Mesenchymal stem cell (in vitro differentiated cells and primary cell): ENCODE measurements at regions not wholly inside any gene's neighbourhood (a gene's known extent, or its start where the extent isn't known, plus 50 kb on each side); places are given as distances from the start of the nearest gene placed in this dataset.
A peak's percentile ranks its signal among the peaks of the same experiment; 100 is the strongest.

Source experiments
- DNase-seq: peaks from one replicate; pipeline ENCODE4 v3.0.0-alpha.2; 2013
- H2AFZ ChIP-seq: one replicate; pipeline ENCODE4 v1.6.1; 2013; ENCODE audit warnings: low read depth, mild to moderate bottlenecking, control low read depth, inconsistent platforms, low read length, moderate library complexity
- H2AK5ac ChIP-seq: 2 replicates; pipeline ENCODE4 v1.6.1; 2013; ENCODE audit warnings: low read length, moderate library complexity, mild to moderate bottlenecking, inconsistent platforms; ENCODE audit not compliant: severe bottlenecking
- H2BK120ac ChIP-seq: one replicate; pipeline ENCODE4 v1.6.1; 2013; ENCODE audit warnings: low read depth, mild to moderate bottlenecking, inconsistent platforms, low read length, moderate library complexity
- H2BK12ac ChIP-seq, 2 experiments: one replicate each; pipeline ENCODE4 v1.6.1; 2013; ENCODE audit warnings: inconsistent platforms in 2 of 2, low read length in 2 of 2, mild to moderate bottlenecking in 2 of 2, moderate library complexity in 2 of 2, control low read depth in 1 of 2
- H2BK15ac ChIP-seq: one replicate; pipeline ENCODE4 v1.6.1; 2013; ENCODE audit warnings: mild to moderate bottlenecking, low read depth, inconsistent platforms; ENCODE audit not compliant: poor library complexity, severe bottlenecking
- H2BK5ac ChIP-seq: 2 replicates; pipeline ENCODE4 v1.6.1; 2013; ENCODE audit warnings: low read depth, mild to moderate bottlenecking, low read length, control low read depth, inconsistent platforms; ENCODE audit not compliant: poor library complexity, severe bottlenecking
- H3K14ac ChIP-seq, 2 experiments: one replicate each; pipeline ENCODE4 v1.6.1; 2013; ENCODE audit warnings: inconsistent platforms in 2 of 2, low read length in 2 of 2, control low read depth in 1 of 2, mild to moderate bottlenecking in 1 of 2, moderate library complexity in 1 of 2
- H3K18ac ChIP-seq, 2 experiments: one replicate each; pipeline ENCODE4 v1.6.1; 2013; ENCODE audit warnings: inconsistent platforms in 2 of 2, low read length in 2 of 2, control low read depth in 1 of 2, low read depth in 1 of 2, mild to moderate bottlenecking in 1 of 2
- H3K23ac ChIP-seq, 2 experiments: one replicate each; pipeline ENCODE4 v1.6.1; 2013; ENCODE audit warnings: inconsistent platforms in 2 of 2, low read length in 2 of 2, mild to moderate bottlenecking in 2 of 2, moderate library complexity in 2 of 2, control low read depth in 1 of 2
- H3K27ac ChIP-seq: 2 replicates; pipeline ENCODE4 v1.5.1; 2013; ENCODE audit warnings: mild to moderate bottlenecking, moderate library complexity, low read length, control low read depth, inconsistent platforms; ENCODE audit not compliant: poor library complexity, severe bottlenecking
- H3K27me3 ChIP-seq, 2 experiments: 2 replicates each; pipeline versions ENCODE4 v1.6.1 to v1.7.0; 2013; ENCODE audit warnings: low read length in 2 of 2, mild to moderate bottlenecking in 2 of 2, moderate library complexity in 2 of 2, control low read depth in 1 of 2, inconsistent platforms in 1 of 2; ENCODE audit not compliant: control insufficient read depth in 1 of 2, insufficient read depth in 1 of 2
- H3K36me3 ChIP-seq, 2 experiments: 2 replicates each; pipeline versions ENCODE4 v1.6.1 to v1.7.0; 2013; ENCODE audit warnings: low read length in 2 of 2, control low read depth in 1 of 2, inconsistent platforms in 1 of 2, low read depth in 1 of 2, mild to moderate bottlenecking in 1 of 2; ENCODE audit not compliant: insufficient read depth in 2 of 2, control insufficient read depth in 1 of 2
- H3K4ac ChIP-seq, 2 experiments: one replicate each; pipeline ENCODE4 v1.6.1; 2013; ENCODE audit warnings: inconsistent platforms in 2 of 2, low read length in 2 of 2, mild to moderate bottlenecking in 2 of 2, moderate library complexity in 2 of 2, control low read depth in 1 of 2, low read depth in 1 of 2
- H3K4me1 ChIP-seq: 2 replicates; pipeline ENCODE4 v1.6.1; 2013; ENCODE audit warnings: low read depth, low read length, control low read depth; ENCODE audit not compliant: control insufficient read depth, insufficient read depth
- H3K4me2 ChIP-seq: 2 replicates; pipeline ENCODE4 v1.6.1; 2013; ENCODE audit warnings: low read length, mild to moderate bottlenecking, inconsistent platforms; ENCODE audit not compliant: poor library complexity, severe bottlenecking
- H3K4me3 ChIP-seq, 2 experiments: 2 replicates each; pipeline versions ENCODE4 v1.5.1 to v1.7.0; 2013; ENCODE audit warnings: low read length in 2 of 2, mild to moderate bottlenecking in 2 of 2, control low read depth in 1 of 2, low read depth in 1 of 2; ENCODE audit not compliant: insufficient read depth in 1 of 2
- H3K79me1 ChIP-seq: replicated peaks from 2 replicates; pipeline ENCODE4 v1.6.1; 2013; ENCODE audit warnings: mild to moderate bottlenecking, control low read depth, low read length, inconsistent platforms; ENCODE audit not compliant: poor library complexity, severe bottlenecking
- H3K9ac ChIP-seq: 2 replicates; pipeline ENCODE4 v1.7.0; 2013; ENCODE audit warnings: mild to moderate bottlenecking, low read length, moderate library complexity
- H3K9me3 ChIP-seq: 2 replicates; pipeline ENCODE4 v1.7.0; 2013; ENCODE audit warnings: mild to moderate bottlenecking, low read length; ENCODE audit not compliant: control insufficient read depth
- H4K8ac ChIP-seq: one replicate; pipeline ENCODE4 v1.6.1; 2013; ENCODE audit warnings: inconsistent platforms, mild to moderate bottlenecking, low read length, moderate library complexity
- H4K91ac ChIP-seq: one replicate; pipeline ENCODE4 v1.6.1; 2013; ENCODE audit warnings: mild to moderate bottlenecking, low read length, inconsistent platforms
- WGBS: methylation state at CpG from one replicate; pipeline ENCODE4 v1.1.7; 2013; ENCODE audit warnings: mixed read lengths; 5-methylcytosine and 5-hydroxymethylcytosine counted together

DNA sequence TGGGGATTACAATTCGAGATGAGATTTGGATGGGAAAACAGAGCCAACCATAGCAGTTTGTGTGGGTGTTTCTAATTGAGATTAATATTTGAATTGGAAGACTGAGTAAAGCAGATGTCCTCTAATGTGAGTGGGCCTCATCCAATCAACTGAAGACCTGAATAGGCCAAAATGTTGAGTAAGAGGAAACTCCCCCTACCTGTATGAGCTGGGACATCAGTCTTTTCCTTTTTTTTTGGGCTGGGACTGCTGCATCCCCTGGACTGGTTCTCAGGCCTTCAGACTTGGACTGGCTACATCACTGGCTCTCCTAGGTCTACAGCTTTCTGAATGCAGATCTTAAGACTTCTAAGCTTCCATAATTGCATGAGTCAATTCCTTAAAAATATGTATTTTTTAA lies 144.1 kb downstream of the CD47 start:
- H2BK15ac ChIP-seq = no peak overlapping the region
- H3K27me3 ChIP-seq = no peaks in the 10 kb centered on the region
- WGBS = 100% methylated on average over 1 of the region's 1 CpG
- no peak overlapping the region for H3K4ac ChIP-seq
- no peak overlapping the region for H3K18ac ChIP-seq
- H3K79me1 ChIP-seq = no peaks in the 10 kb centered on the region
- H3K9me3 ChIP-seq = no peaks in the 10 kb centered on the region
- H2AK5ac ChIP-seq = no peak overlapping the region
- no peak overlapping the region for H3K27ac ChIP-seq
- H2AFZ ChIP-seq = no peak overlapping the region
- no peak overlapping the region for H3K14ac ChIP-seq
- H2BK120ac ChIP-seq = no peak overlapping the region
- H2BK12ac ChIP-seq = no peak overlapping the region
- no peak overlapping the region for H4K91ac ChIP-seq
- H3K36me3 ChIP-seq = no peaks in the 10 kb centered on the region
- H3K9ac ChIP-seq = no peak overlapping the region
- no peak overlapping the region for H2BK5ac ChIP-seq
- no peak overlapping the region for H3K23ac ChIP-seq
- H4K8ac ChIP-seq = no peak overlapping the region
- no peak overlapping the region for H3K4me3 ChIP-seq
- no peak overlapping the region for H3K4me2 ChIP-seq
- no peak for DNase-seq
- H3K4me1 ChIP-seq = no peaks in the 10 kb centered on the region

DNA sequence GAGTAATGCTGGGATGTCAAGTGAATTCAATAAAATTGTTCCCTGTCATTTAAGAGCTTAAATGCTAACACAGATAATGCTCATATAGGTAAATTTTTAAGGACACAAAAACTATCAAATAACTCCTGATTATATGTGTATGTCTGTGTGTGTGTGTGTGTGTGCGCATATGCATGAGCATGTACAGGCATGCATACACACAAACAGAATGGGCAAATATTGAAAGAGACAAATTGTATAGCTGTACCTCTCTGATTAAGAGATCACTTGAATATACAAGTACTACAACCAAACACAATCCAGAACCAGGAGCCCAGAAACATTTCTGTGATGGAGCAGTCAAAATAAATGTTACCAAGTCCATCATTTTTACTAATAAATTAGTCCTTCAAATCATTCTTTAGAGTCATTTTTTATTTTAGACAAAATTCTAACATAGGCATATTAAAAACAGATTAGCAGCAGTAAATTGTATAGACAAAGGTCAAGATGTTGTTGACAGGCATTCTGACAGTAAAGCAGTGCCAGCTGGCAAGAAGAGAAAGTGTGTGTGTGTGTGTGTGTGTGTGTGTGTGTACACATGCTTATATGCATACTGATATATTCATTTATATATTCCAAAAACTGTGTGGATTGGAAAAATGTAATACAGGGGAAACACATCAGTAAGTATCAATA lies 145.3 kb downstream of the CD47 start:
- Histone ChIP-seq H3K27me3 (no peaks in the 10 kb centered on the region), H3K4me2 (no peak overlapping the region), H3K18ac (no peak overlapping the region), H3K79me1 (no peaks in the 10 kb centered on the region), H3K36me3 (no peaks in the 10 kb centered on the region), H2BK12ac (no peak overlapping the region), H3K27ac (no peak overlapping the region), H2BK120ac (no peak overlapping the region), H3K14ac (no peak overlapping the region), H3K9ac (no peak overlapping the region), H2AK5ac (no peak overlapping the region), H2AFZ (no peak overlapping the region), H3K4me3 (no peak overlapping the region), H2BK15ac (no peak overlapping the region), H3K4me1 (no peaks in the 10 kb centered on the region), H4K91ac (no peak overlapping the region), H4K8ac (no peak overlapping the region), H3K4ac (no peak overlapping the region), H3K9me3 (no peaks in the 10 kb centered on the region), H3K23ac (no peak overlapping the region), H2BK5ac (no peak overlapping the region)
- WGBS = 100% methylated on average over 1 of the region's 1 CpG
- DNase-seq = no peak

DNA sequence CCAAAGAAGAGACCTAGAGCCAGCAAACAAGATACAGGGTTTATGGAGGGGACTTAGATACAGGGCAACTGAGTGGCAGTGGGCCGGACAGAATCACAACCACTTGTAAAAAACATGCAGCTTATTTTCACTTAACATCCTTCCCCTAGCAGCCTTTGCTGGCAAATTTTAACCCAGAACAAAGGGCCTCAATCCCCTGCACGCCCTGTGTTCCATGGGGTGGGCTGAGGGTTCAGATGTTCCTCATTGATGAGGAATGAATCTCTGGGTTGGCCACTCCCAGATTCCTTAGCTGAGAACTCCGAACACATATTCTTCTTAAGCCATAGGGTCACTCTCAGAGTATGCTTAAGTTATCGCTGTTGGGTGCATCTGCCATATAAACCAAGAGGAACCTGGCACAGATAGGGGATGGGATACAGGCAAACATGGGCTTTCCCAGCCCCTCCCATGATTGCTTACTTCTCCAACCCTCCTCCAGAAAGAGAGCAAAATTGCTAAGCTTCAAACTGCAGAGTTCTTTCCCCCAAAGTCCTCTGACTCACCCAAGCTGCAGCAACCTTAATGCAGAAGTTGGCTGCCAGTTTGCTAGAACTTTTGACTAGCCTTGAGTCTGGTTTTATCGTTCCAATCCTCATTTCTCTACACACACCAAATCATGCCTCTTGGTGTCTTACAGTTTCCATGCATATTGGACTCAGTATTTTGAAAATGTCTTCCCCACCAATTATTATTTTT lies 146.9 kb downstream of the CD47 start:
- H3K9me3 ChIP-seq = no peaks in the 10 kb centered on the region
- no peak overlapping the region for H2AFZ ChIP-seq
- H3K79me1 ChIP-seq = no peaks in the 10 kb centered on the region
- H3K14ac ChIP-seq = no peak overlapping the region
- DNase-seq = no peak
- no peak overlapping the region for H3K27ac ChIP-seq
- no peaks in the 10 kb centered on the region for H3K36me3 ChIP-seq
- no peak overlapping the region for H4K91ac ChIP-seq
- no peaks in the 10 kb centered on the region for H3K4me1 ChIP-seq
- H2AK5ac ChIP-seq = no peak overlapping the region
- no peak overlapping the region for H2BK120ac ChIP-seq
- H2BK5ac ChIP-seq = no peak overlapping the region
- H3K4ac ChIP-seq = no peak overlapping the region
- H2BK15ac ChIP-seq = no peak overlapping the region
- no peaks in the 10 kb centered on the region for H3K27me3 ChIP-seq
- no peak overlapping the region for H3K18ac ChIP-seq
- H2BK12ac ChIP-seq = no peak overlapping the region
- H4K8ac ChIP-seq = no peak overlapping the region
- H3K4me3 ChIP-seq = peak overlapping the region in 1 of 2 experiments; percentile 57
- WGBS = 97% methylated on average over 5 of the region's 5 CpGs
- peak overlapping the region; percentile 41 for H3K9ac ChIP-seq
- H3K23ac ChIP-seq = no peak overlapping the region
- no peak overlapping the region for H3K4me2 ChIP-seq

DNA sequence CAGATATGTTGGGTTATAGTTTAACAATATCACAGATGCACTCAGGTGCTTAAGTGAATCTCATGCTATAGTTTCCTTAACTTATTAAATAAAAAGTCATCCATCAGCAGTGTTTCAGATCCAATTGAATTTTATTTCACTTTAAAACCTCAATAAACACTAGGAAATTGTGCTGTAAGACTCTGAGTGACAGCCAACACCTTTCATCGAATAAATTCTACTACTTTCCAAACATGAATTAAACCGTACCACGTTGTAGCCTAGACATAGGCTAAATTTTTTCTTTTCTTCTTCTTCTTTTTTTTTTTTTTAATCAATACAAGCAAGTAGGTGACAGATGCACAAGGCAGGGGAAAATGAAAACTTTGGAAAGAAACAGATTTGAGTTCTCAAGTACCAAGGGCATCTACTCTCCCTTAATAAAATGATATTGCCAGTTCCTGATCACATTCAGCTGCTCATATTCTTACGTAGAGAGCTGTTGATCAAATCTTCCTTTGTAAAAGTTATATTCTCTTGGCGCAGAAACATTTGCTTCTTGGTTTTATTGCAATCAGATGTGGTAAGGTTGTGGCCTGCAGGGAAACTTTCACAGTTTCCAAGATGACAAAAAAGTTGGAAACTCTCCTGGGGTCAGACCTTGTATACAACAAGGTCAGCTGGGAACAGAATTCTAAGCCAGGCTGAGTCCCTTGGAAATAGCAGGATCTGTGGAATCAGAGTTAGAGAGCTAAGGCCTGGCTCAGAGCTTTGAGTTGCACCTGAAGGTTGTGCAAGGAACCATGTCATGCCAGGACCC lies 147.7 kb downstream of the CD47 start:
- no peak overlapping the region for H3K18ac ChIP-seq
- 93% methylated on average over 3 of the region's 5 CpGs for WGBS
- H3K4me1 ChIP-seq = no peaks in the 10 kb centered on the region

More for the DNA sequence above, 147.7 kb downstream of the CD47 start:
- no peak overlapping the region for H2BK12ac ChIP-seq
- no peak overlapping the region for H3K4ac ChIP-seq
- H3K4me2 ChIP-seq = no peak overlapping the region
- no peak overlapping the region for H2BK120ac ChIP-seq
- no peaks in the 10 kb centered on the region for H3K36me3 ChIP-seq
- no peaks in the 10 kb centered on the region for H3K79me1 ChIP-seq
- no peaks in the 10 kb centered on the region for H3K27me3 ChIP-seq
- H4K91ac ChIP-seq = no peak overlapping the region
- no peaks in the 10 kb centered on the region for H3K9me3 ChIP-seq
- H3K27ac ChIP-seq = no peak overlapping the region
- H3K14ac ChIP-seq = no peak overlapping the region
- H2AK5ac ChIP-seq = no peak overlapping the region
- H3K4me3 ChIP-seq = peak overlapping the region in 1 of 2 experiments; percentile 57
- H3K9ac ChIP-seq = peak overlapping the region; percentile 41
- H2AFZ ChIP-seq = no peak overlapping the region
- H2BK5ac ChIP-seq = no peak overlapping the region
- H3K23ac ChIP-seq = no peak overlapping the region
- no peak overlapping the region for H4K8ac ChIP-seq
- no peak for DNase-seq
- H2BK15ac ChIP-seq = no peak overlapping the region
